GM23338 (cell line): ENCODE measurements at regions not wholly inside any gene's neighbourhood (a gene's known extent, or its start where the extent isn't known, plus 50 kb on each side); places are given as distances from the start of the nearest gene placed in this dataset.

Experiments
- ATAC-seq: fragments of 200-7000 bp; cut with Tn5 transposase; 3 replicates; pipeline ENCODE4 v1.9.1; 2020
- DNase-seq: peaks from one replicate; pipeline ENCODE4 v3.0.0-alpha.2; 2015; ENCODE audit warnings: low spot score
- H2AFZ ChIP-seq: fragments of 200-600 bp; sonication (generic); 2 replicates; pipeline ENCODE4 v1.8.0; 2016; ENCODE audit warnings: antibody characterized with exemption, mild to moderate bottlenecking, moderate library complexity
- H3F3A ChIP-seq: fragments of 200-600 bp; sonication (generic); replicated peaks from 2 replicates; pipeline ENCODE4 v1.8.0; 2017; ENCODE audit warnings: antibody characterized with exemption, mixed run types, low read depth
- H3K27ac ChIP-seq: fragments of 200-600 bp; sonication (generic); 2 replicates; pipeline ENCODE4 v1.6.1; 2016; ENCODE audit warnings: low read depth
- H3K27me3 ChIP-seq: fragments of 200-600 bp; sonication (generic); 2 replicates; pipeline ENCODE4 v1.8.0; 2016; ENCODE audit warnings: mild to moderate bottlenecking, mixed run types, moderate library complexity; ENCODE audit not compliant: insufficient read depth
- H3K36me3 ChIP-seq: fragments of 200-600 bp; sonication (generic); 2 replicates; pipeline ENCODE4 v1.8.0; 2016; ENCODE audit warnings: mild to moderate bottlenecking; ENCODE audit not compliant: insufficient read depth
- H3K4me1 ChIP-seq: fragments of 200-600 bp; sonication (generic); 2 replicates; pipeline ENCODE4 v1.8.0; 2016; ENCODE audit warnings: mild to moderate bottlenecking, moderate library complexity; ENCODE audit not compliant: insufficient read depth
- H3K4me2 ChIP-seq: fragments of 200-600 bp; sonication (generic); 2 replicates; pipeline ENCODE4 v1.7.1; 2017; ENCODE audit warnings: mixed run types
- H3K4me3 ChIP-seq: fragments of 200-600 bp; sonication (generic); 2 replicates; pipeline ENCODE4 v1.6.1; 2016; ENCODE audit warnings: mixed run types
- H3K79me2 ChIP-seq: fragments of 200-600 bp; sonication (generic); replicated peaks from 2 replicates; pipeline ENCODE4 v1.8.0; 2017; ENCODE audit warnings: mild to moderate bottlenecking; ENCODE audit not compliant: insufficient read depth
- H3K9me2 ChIP-seq: fragments of 200-600 bp; sonication (generic); 2 replicates; pipeline ENCODE4 v1.8.0; 2017; ENCODE audit not compliant: insufficient read depth
- H4K20me1 ChIP-seq: fragments of 200-600 bp; sonication (generic); replicated peaks from 2 replicates; pipeline ENCODE4 v1.8.0; 2017; ENCODE audit warnings: mild to moderate bottlenecking; ENCODE audit not compliant: insufficient read depth
- H3K27ac Mint-ChIP-seq: 2 replicates; pipeline ENCODE4 v1.8.0; 2020; ENCODE audit warnings: inconsistent platforms, mild to moderate bottlenecking, moderate library complexity, mixed read lengths
- H3K27me3 Mint-ChIP-seq: 3 replicates; pipeline ENCODE4 v1.8.0; 2022; ENCODE audit warnings: low read depth, mild to moderate bottlenecking, moderate library complexity, mixed read lengths, inconsistent platforms; ENCODE audit not compliant: insufficient read depth, poor library complexity
- H3K36me3 Mint-ChIP-seq: 3 replicates; pipeline ENCODE4 v1.8.0; 2021; ENCODE audit warnings: low read depth, mild to moderate bottlenecking, inconsistent platforms, moderate library complexity, mixed read lengths
- H3K4me1 Mint-ChIP-seq: 3 replicates; pipeline ENCODE4 v1.8.0; 2020; ENCODE audit warnings: mild to moderate bottlenecking, inconsistent platforms, mixed read lengths
- H3K4me3 Mint-ChIP-seq: 3 replicates; pipeline ENCODE4 v1.8.0; 2021; ENCODE audit warnings: moderate library complexity, mild to moderate bottlenecking, inconsistent platforms, mixed read lengths
- H3K9me3 Mint-ChIP-seq: 3 replicates; pipeline ENCODE4 v1.8.0; 2020; ENCODE audit warnings: moderate library complexity, mild to moderate bottlenecking, inconsistent platforms, mixed read lengths
- CREB1 ChIP-seq: fragments of 250-450 bp; sonication (Bioruptor Pico); IDR thresholded peaks from 2 replicates; pipeline ENCODE4 v1.5.0; 2020; ENCODE audit warnings: low read depth, mild to moderate bottlenecking, moderate library complexity
- ETS1 ChIP-seq: IDR thresholded peaks from 2 replicates; pipeline ENCODE4 v1.6.1; 2016; ENCODE audit warnings: antibody characterized with exemption
- EZH2 ChIP-seq: fragments of 200-600 bp; sonication (generic); IDR thresholded peaks from one replicate; pipeline ENCODE4 v1.8.0; 2017; ENCODE audit warnings: antibody characterized with exemption, mild to moderate bottlenecking, low read depth; ENCODE audit not compliant: unreplicated experiment
- EZH2phosphoT487 ChIP-seq: fragments of 200-600 bp; sonication (generic); IDR thresholded peaks from one replicate; pipeline ENCODE4 v1.8.1; 2018; ENCODE audit warnings: antibody characterized with exemption; ENCODE audit not compliant: unreplicated experiment
- JUNB ChIP-seq: IDR thresholded peaks from one replicate; pipeline ENCODE4 v1.6.1; 2016; ENCODE audit warnings: antibody characterized with exemption; ENCODE audit not compliant: unreplicated experiment
- NANOG ChIP-seq: IDR thresholded peaks from 2 replicates; pipeline ENCODE4 v1.6.1; 2016; ENCODE audit warnings: antibody characterized with exemption, borderline replicate concordance
- POLR2AphosphoS5 ChIP-seq: IDR thresholded peaks from 2 replicates; pipeline ENCODE4 v1.6.1; 2016; ENCODE audit warnings: antibody characterized with exemption, low read depth
- STAT1 ChIP-seq: IDR thresholded peaks from one replicate; pipeline ENCODE4 v1.6.1; 2016; ENCODE audit warnings: antibody characterized with exemption; ENCODE audit not compliant: unreplicated experiment
- ZNF114 ChIP-seq: fragments of 250-450 bp; sonication (Bioruptor Pico); IDR thresholded peaks from 2 replicates; pipeline ENCODE4 v1.5.0; 2020; ENCODE audit warnings: mild to moderate bottlenecking, moderate library complexity
- ZNF331 ChIP-seq: fragments of 250-450 bp; sonication (Bioruptor Pico); IDR thresholded peaks from 2 replicates; pipeline ENCODE4 v1.5.0; 2020; ENCODE audit warnings: low read depth, mild to moderate bottlenecking, moderate library complexity
- TF ChIP-seq, protein P1 (sequence below): fragments of 250-450 bp; sonication (Bioruptor Pico); IDR thresholded peaks from 2 replicates; pipeline ENCODE4 v1.5.0; 2020; ENCODE audit warnings: mild to moderate bottlenecking, moderate library complexity
- TF ChIP-seq, protein P2 (sequence below), 2 experiments: fragments of 200-600 bp in 1 of 2; sonication (generic) in 1 of 2; conservative IDR thresholded peaks; 2 replicates each; pipeline versions ENCODE4 v1.5.1 to v1.6.1; 2016 to 2017; ENCODE audit warnings: antibody characterized with exemption in 2 of 2, low read depth in 2 of 2, mild to moderate bottlenecking in 2 of 2, moderate library complexity in 1 of 2

- TF ChIP-seq, protein P1, sequence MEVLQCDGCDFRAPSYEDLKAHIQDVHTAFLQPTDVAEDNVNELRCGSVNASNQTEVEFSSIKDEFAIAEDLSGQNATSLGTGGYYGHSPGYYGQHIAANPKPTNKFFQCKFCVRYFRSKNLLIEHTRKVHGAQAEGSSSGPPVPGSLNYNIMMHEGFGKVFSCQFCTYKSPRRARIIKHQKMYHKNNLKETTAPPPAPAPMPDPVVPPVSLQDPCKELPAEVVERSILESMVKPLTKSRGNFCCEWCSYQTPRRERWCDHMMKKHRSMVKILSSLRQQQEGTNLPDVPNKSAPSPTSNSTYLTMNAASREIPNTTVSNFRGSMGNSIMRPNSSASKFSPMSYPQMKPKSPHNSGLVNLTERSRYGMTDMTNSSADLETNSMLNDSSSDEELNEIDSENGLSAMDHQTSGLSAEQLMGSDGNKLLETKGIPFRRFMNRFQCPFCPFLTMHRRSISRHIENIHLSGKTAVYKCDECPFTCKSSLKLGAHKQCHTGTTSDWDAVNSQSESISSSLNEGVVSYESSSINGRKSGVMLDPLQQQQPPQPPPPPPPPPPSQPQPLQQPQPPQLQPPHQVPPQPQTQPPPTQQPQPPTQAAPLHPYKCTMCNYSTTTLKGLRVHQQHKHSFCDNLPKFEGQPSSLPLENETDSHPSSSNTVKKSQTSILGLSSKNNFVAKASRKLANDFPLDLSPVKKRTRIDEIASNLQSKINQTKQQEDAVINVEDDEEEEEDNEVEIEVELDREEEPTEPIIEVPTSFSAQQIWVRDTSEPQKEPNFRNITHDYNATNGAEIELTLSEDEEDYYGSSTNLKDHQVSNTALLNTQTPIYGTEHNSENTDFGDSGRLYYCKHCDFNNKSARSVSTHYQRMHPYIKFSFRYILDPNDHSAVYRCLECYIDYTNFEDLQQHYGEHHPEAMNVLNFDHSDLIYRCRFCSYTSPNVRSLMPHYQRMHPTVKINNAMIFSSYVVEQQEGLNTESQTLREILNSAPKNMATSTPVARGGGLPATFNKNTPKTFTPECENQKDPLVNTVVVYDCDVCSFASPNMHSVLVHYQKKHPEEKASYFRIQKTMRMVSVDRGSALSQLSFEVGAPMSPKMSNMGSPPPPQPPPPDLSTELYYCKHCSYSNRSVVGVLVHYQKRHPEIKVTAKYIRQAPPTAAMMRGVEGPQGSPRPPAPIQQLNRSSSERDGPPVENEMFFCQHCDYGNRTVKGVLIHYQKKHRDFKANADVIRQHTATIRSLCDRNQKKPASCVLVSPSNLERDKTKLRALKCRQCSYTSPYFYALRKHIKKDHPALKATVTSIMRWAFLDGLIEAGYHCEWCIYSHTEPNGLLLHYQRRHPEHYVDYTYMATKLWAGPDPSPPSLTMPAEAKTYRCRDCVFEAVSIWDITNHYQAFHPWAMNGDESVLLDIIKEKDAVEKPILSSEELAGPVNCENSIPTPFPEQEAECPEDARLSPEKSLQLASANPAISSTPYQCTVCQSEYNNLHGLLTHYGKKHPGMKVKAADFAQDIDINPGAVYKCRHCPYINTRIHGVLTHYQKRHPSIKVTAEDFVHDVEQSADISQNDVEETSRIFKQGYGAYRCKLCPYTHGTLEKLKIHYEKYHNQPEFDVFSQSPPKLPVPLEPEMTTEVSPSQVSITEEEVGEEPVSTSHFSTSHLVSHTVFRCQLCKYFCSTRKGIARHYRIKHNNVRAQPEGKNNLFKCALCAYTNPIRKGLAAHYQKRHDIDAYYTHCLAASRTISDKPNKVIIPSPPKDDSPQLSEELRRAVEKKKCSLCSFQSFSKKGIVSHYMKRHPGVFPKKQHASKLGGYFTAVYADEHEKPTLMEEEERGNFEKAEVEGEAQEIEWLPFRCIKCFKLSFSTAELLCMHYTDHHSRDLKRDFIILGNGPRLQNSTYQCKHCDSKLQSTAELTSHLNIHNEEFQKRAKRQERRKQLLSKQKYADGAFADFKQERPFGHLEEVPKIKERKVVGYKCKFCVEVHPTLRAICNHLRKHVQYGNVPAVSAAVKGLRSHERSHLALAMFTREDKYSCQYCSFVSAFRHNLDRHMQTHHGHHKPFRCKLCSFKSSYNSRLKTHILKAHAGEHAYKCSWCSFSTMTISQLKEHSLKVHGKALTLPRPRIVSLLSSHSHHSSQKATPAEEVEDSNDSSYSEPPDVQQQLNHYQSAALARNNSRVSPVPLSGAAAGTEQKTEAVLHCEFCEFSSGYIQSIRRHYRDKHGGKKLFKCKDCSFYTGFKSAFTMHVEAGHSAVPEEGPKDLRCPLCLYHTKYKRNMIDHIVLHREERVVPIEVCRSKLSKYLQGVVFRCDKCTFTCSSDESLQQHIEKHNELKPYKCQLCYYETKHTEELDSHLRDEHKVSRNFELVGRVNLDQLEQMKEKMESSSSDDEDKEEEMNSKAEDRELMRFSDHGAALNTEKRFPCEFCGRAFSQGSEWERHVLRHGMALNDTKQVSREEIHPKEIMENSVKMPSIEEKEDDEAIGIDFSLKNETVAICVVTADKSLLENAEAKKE = no peak
- TF ChIP-seq ETS1 (no peak), POLR2AphosphoS5 (no peak), CREB1 (CRISPR knock-in tag) (no peak)
These were observed 78.0 kb upstream of the CTTNBP2 start (continued) for GRCh38 chr7:117951285-117951684.

GRCh38 chr7:117951691-117952280 is 78.5 kb upstream of the CTTNBP2 start:
- Histone ChIP-seq H3K4me2 (no peak overlapping the region), H3K36me3 (no peaks in the 10 kb centered on the region), H3K4me1 (peaks cover 8% of the 10 kb centered on the region), H4K20me1 (no peaks in the 10 kb centered on the region), H3K9me2 (no peaks in the 10 kb centered on the region; the same call in 1 of the 2 replicates), H3K27ac (no peak overlapping the region), H3K27me3 (no peaks in the 10 kb centered on the region), H2AFZ (no peak overlapping the region), H3F3A (no peaks in the 10 kb centered on the region), H3K4me3 (no peak overlapping the region), H3K79me2 (no peaks in the 10 kb centered on the region)
- ATAC-seq (no peak), DNase-seq (no peak)
- Mint-ChIP-seq H3K4me1 (peaks cover 3% of the 10 kb centered on the region; the same call in 2 of the 3 replicates), H3K36me3 (no peaks in the 10 kb centered on the region), H3K27ac (no peak overlapping the region), H3K27me3 (peaks cover 1% of the 10 kb centered on the region), H3K4me3 (no peak overlapping the region), H3K9me3 (no peaks in the 10 kb centered on the region)
- TF ChIP-seq EZH2 (no peak), ETS1 (no peak), POLR2AphosphoS5 (no peak), ZNF331 (CRISPR knock-in tag) (no peak), NANOG (no peak), JUNB (no peak), STAT1 (no peak), ZNF114 (CRISPR knock-in tag) (no peak), EZH2phosphoT487 (no peak)
- TF ChIP-seq, protein P2, sequence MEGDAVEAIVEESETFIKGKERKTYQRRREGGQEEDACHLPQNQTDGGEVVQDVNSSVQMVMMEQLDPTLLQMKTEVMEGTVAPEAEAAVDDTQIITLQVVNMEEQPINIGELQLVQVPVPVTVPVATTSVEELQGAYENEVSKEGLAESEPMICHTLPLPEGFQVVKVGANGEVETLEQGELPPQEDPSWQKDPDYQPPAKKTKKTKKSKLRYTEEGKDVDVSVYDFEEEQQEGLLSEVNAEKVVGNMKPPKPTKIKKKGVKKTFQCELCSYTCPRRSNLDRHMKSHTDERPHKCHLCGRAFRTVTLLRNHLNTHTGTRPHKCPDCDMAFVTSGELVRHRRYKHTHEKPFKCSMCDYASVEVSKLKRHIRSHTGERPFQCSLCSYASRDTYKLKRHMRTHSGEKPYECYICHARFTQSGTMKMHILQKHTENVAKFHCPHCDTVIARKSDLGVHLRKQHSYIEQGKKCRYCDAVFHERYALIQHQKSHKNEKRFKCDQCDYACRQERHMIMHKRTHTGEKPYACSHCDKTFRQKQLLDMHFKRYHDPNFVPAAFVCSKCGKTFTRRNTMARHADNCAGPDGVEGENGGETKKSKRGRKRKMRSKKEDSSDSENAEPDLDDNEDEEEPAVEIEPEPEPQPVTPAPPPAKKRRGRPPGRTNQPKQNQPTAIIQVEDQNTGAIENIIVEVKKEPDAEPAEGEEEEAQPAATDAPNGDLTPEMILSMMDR (conservative IDR thresholded peaks at IDR 0.05; ENCODE audit: low read depth in 2 of 2) = no peak
